K562 (cell line): ENCODE measurements at regions not wholly inside any gene's neighbourhood (a gene's known extent, or its start where the extent isn't known, plus 50 kb on each side); places are given as distances from the start of the nearest gene placed in this dataset.

ENCODE experiments used
- BMI1 ChIP-seq: fragments of 150-350 bp; IDR thresholded peaks from 2 replicates; pipeline ENCODE4 v1.6.1; 2014; ENCODE audit warnings: low read length
- CEBPB ChIP-seq: fragments of 450-650 bp; IDR thresholded peaks from 2 replicates; pipeline ENCODE4 v1.6.1; 2016; ENCODE audit warnings: missing genetic modification characterization, missing compliant biosample characterization
- CREB1 ChIP-seq, 2 experiments: sonication (generic) in 1 of 2; formaldehyde crosslinking in 1 of 2; IDR thresholded peaks; 2 replicates each; pipeline versions ENCODE4 v1.6.1 to v1.8.0; 2012 to 2022; ENCODE audit warnings: inconsistent platforms in 1 of 2, mild to moderate bottlenecking in 1 of 2, missing genetic modification reagents in 1 of 2, moderate library complexity in 1 of 2
- EZH2 ChIP-seq: IDR thresholded peaks from 2 replicates; pipeline ENCODE4 v1.6.1; 2012; ENCODE audit warnings: low read depth, mild to moderate bottlenecking, inconsistent platforms, low read length, borderline replicate concordance
- HDAC1 ChIP-seq, 2 experiments: fragments of 450-650 bp; IDR thresholded peaks; 2 replicates each; pipeline ENCODE4 v1.6.1; 2016 to 2017; ENCODE audit warnings: inconsistent platforms in 1 of 2, mild to moderate bottlenecking in 1 of 2, moderate library complexity in 1 of 2
- MEF2D ChIP-seq: conservative IDR thresholded peaks from 2 replicates; pipeline ENCODE4 v1.6.1; 2016; ENCODE audit warnings: low read depth, missing genetic modification characterization, missing compliant biosample characterization
- NFATC3 ChIP-seq: fragments of 450-650 bp; IDR thresholded peaks from 2 replicates; pipeline ENCODE4 v1.6.1; 2017; ENCODE audit warnings: mild to moderate bottlenecking
- POLR2AphosphoS5 ChIP-seq: IDR thresholded peaks from 2 replicates; pipeline ENCODE4 v1.6.1; 2011; ENCODE audit warnings: mild to moderate bottlenecking, low read depth, low read length, moderate library complexity; ENCODE audit not compliant: control insufficient read depth, insufficient read depth
- POU5F1 ChIP-seq: fragments of 150-350 bp; IDR thresholded peaks from 2 replicates; pipeline ENCODE4 v1.6.1; 2014; ENCODE audit warnings: borderline replicate concordance, low read length, low read depth, mild to moderate bottlenecking; ENCODE audit not compliant: partially characterized antibody
- SMC3 ChIP-seq: conservative IDR thresholded peaks from 2 replicates; pipeline ENCODE4 v1.6.1; 2011; ENCODE audit warnings: low read depth, low read length, improper control_type of control experiment; ENCODE audit not compliant: insufficient read depth
- TAF1 ChIP-seq: IDR thresholded peaks from 2 replicates; pipeline ENCODE4 v1.6.1; 2011; ENCODE audit warnings: mild to moderate bottlenecking, low read length, moderate library complexity; ENCODE audit not compliant: insufficient read depth, control insufficient read depth, severe bottlenecking; ENCODE audit errors: extremely low read depth
- ZNF24 ChIP-seq: fragments of 450-650 bp; IDR thresholded peaks from 2 replicates; pipeline ENCODE4 v1.6.1; 2016
- TF ChIP-seq, protein P1 (sequence below), 3 experiments: IDR thresholded peaks in 2 of 3; conservative IDR thresholded peaks in 1 of 3; 2 replicates each; pipeline ENCODE4 v1.5.1; 2011 to 2012; ENCODE audit warnings: low read length in 3 of 3, mild to moderate bottlenecking in 3 of 3, control low read depth in 2 of 3, improper control_type of control experiment in 1 of 3, inconsistent platforms in 1 of 3, low read depth in 1 of 3, mixed read lengths in 1 of 3, moderate library complexity in 1 of 3; ENCODE audit not compliant: insufficient read depth in 2 of 3

DNA sequence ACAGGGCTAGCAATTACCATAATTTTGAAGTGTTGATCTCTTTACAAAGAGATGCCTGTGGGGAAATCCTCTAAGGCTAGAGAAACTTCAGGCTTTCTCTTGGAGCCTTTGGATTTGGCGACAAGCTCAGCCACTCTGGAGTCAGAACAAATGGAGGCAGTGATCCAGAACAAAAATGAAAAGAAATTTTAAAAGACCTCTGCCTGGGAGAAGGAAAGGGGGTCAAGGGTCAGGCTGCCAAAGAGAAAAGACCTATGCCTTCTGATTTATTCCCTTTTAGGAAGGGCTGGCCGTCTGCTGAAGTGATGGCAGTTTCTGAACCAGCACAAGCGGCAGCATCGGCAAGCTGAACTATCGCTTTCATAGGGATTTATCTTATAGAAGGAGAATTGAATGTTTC, 140.8 kb upstream of the SFRP2 start:
- TF ChIP-seq CREB1 (IDR thresholded peaks at IDR 0.05) = no peak
- TF ChIP-seq CREB1 (CRISPR knock-in tag; IDR thresholded peaks at IDR 0.05) = no peak
- TF ChIP-seq EZH2 = no peak
- TF ChIP-seq, protein P1, sequence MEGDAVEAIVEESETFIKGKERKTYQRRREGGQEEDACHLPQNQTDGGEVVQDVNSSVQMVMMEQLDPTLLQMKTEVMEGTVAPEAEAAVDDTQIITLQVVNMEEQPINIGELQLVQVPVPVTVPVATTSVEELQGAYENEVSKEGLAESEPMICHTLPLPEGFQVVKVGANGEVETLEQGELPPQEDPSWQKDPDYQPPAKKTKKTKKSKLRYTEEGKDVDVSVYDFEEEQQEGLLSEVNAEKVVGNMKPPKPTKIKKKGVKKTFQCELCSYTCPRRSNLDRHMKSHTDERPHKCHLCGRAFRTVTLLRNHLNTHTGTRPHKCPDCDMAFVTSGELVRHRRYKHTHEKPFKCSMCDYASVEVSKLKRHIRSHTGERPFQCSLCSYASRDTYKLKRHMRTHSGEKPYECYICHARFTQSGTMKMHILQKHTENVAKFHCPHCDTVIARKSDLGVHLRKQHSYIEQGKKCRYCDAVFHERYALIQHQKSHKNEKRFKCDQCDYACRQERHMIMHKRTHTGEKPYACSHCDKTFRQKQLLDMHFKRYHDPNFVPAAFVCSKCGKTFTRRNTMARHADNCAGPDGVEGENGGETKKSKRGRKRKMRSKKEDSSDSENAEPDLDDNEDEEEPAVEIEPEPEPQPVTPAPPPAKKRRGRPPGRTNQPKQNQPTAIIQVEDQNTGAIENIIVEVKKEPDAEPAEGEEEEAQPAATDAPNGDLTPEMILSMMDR (IDR thresholded peaks at IDR 0.05 in 2 of 3, conservative IDR thresholded peaks at IDR 0.05 in 1 of 3; ENCODE audit: insufficient read depth in 2 of 3, low read depth in 1 of 3, low read length in 3 of 3) = no peak
- no peak for TF ChIP-seq TAF1
- no peak for TF ChIP-seq HDAC1 (IDR thresholded peaks at IDR 0.05)
- TF ChIP-seq POLR2AphosphoS5 = no peak
- TF ChIP-seq BMI1 = no peak
- TF ChIP-seq POU5F1 = no peak
- TF ChIP-seq NFATC3 = no peak
- no peak for TF ChIP-seq SMC3
- TF ChIP-seq CEBPB (tag) = no peak
- no peak for TF ChIP-seq MEF2D (tag)
- TF ChIP-seq ZNF24 = no peak
